Fibroblast of peridontal ligament (primary cell): ENCODE measurements at regions not wholly inside any gene's neighbourhood (a gene's known extent, or its start where the extent isn't known, plus 50 kb on each side); places are given as distances from the start of the nearest gene placed in this dataset.
"Not testable (repeated sequence)": the region's sequence is repeated elsewhere in the genome, so short reads cannot be mapped to it uniquely, and the experiment has no call there.

Experiments used
- DNase-seq: peaks from one replicate; pipeline ENCODE4 v3.0.0-alpha.2; 2010; ENCODE audit errors: extremely low read depth

DNA sequence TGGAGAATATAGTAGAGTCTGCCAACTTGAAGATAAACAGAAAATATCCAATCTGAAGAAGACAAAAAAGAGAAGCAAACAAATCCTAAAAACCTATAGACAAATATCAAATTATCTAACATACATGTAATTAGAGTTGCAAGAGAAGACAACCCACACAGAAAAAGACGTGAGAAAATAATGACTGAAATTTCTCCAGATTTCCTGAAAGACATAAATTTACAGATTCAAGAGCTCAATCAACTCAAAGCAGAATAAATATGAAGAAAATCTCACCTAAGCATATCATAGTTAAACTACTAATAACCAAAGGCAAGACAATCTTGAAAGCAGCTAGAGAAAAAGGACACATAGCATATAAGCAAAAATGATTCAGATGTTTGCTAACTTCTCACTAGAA is 261.2 kb upstream of the NFIA start:
- no peak for DNase-seq

- DNase-seq: no peak
Observed at GRCh38 chr1:60818969-60819701, 263.2 kb upstream of the NFIA start.

- DNase-seq: no peak
Observed at GRCh38 chr1:60813071-60813470, 269.3 kb upstream of the NFIA start.

GRCh38 chr1:60809204-60809980 is 273.0 kb upstream of the NFIA start:
- no peak for DNase-seq

GRCh38 chr1:60808676-60809075 is 273.7 kb upstream of the NFIA start:
- no peak for DNase-seq

- DNase-seq: no peak
Observed at GRCh38 chr1:60802884-60803283, 279.5 kb upstream of the NFIA start.

- no peak for DNase-seq
Observed at GRCh38 chr1:60797351-60797750, 285.0 kb upstream of the NFIA start.

GRCh38 chr1:60791226-60791625 is 291.1 kb upstream of the NFIA start:
- no peak for DNase-seq

GRCh38 chr1:60773099-60773498 is 309.3 kb upstream of the NFIA start:
- DNase-seq: not testable (repeated sequence)

- no peak for DNase-seq
Observed at GRCh38 chr1:60769082-60769481, 313.3 kb upstream of the NFIA start.

- DNase-seq: peak; percentile 38
Observed at GRCh38 chr1:60765204-60765603, 317.2 kb upstream of the NFIA start.

DNA sequence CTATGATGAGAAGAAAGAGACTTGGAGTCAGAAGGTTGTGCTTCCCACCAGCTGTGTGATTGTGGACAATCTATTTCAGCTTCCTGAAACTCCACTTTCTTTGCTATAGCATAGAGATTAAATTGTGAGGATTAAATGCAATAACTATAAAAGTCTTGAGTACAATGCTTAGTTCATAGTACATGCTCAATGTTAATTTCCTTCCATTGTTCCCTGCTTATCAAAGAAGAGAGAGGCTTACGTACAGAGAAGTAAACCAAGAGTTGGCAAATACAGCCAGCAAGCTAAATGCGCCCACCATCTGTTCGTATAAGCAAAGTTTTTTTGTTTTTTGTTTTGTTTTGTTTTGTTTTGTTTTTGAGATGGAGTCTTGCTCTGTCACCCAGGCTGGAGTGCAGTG is 317.9 kb upstream of the NFIA start:
- no peak for DNase-seq

GRCh38 chr1:60763741-60764140 is 318.6 kb upstream of the NFIA start:
- no peak for DNase-seq

DNA sequence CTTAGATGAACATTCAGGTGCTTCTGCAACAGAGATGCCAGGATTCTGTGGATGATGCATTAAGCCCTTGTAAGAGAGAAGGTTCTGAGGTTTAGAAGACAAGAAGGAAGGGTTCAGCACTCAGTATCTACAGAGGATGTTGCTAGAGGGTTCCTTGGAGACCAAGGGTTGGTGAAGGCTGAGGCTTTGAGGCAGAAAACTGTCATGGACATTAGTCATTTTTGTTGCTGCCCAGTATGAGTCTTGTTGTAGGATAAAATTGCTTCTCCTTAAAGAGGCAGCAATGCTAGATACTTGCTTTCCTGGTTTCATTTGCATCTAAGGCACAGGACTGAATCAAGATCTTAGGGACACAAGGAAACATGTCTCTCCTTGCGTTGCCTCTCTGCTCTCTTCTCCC is 319.4 kb upstream of the NFIA start:
- DNase-seq: no peak

- DNase-seq: peak; percentile 46
Observed at GRCh38 chr1:60762176-60762575, 320.2 kb upstream of the NFIA start.

GRCh38 chr1:60759291-60759690 is 323.1 kb upstream of the NFIA start:
- no peak for DNase-seq

GRCh38 chr1:60757485-60757884 is 324.9 kb upstream of the NFIA start:
- DNase-seq: no peak

- DNase-seq: no peak
Observed at GRCh38 chr1:60753036-60753900, 329.1 kb upstream of the NFIA start.

DNA sequence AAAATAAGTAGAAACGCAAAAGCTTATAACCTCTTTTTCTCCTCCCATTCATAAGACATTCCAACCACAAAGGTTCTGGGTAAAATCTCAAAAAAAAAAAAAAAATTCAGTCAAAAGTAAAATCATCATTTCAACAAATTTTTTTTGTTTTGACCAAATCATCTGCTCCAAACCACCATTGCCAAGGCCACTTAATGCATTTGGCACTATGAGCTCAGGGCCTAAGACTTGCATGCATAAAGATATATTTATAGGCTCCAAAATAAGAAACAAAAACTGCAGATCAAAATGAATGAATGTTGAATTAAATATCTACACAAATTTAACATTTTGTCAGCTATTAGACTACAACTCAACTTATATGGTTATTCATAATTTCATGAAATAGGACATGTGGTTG is 331.1 kb upstream of the NFIA start:
- no peak for DNase-seq

GRCh38 chr1:60747353-60747752 is 335.0 kb upstream of the NFIA start:
- DNase-seq: no peak

DNA sequence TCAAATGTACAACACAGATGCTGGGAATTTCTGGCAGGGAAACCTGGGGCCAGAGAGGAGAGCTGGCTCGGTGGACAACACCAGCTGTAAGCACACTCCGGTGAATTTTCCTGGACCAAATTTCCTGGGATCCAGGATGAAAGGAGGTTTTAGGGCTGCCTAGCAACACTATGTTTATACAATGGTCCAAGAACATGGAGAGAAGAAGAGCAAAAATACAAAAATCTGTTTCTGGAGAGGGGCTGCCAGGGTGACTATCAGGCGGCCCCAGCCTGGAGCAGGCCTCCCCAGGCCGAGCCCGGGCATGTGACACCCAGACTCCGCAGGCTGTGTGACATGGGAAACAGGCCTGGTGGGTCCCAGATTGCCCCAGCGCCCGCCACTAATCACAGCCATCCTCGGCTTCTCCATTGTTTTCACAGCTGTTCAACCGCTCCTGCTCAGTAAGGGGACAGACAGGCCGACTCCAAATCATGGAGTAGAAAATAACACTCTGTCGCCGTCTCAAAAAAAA is 336.0 kb upstream of the NFIA start:
- DNase-seq: no peak

GRCh38 chr1:60745484-60745883 is 336.9 kb upstream of the NFIA start:
- no peak for DNase-seq
